ENCODE measurements at regions not wholly inside any gene's neighbourhood (a gene's known extent, or its start where the extent isn't known, plus 50 kb on each side); places are given as distances from the start of the nearest gene placed in this dataset.

DNA sequence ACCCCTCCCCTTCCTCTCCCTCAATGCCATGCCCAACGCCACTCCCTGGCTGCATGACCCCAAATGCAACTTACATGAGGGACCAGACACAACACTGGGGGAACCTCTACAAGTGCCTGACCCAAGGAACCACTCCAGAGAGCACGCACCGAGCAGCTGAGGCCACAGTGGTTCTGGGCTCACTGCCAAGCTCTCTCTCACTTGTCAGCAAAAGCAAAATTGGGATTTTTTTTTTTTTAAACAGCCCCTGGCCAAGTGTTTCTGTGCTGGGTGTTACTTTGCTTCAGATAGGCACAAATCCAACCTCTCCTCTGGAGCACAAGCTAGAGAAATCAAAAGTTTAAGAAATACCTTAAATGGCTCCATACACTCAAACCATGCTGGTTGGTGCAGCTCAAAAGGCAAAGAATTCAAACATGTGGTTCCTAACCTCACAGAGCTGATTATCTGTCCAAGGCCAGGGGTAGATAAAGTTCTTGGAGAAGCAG, 363.0 kb downstream of the SETD4 start:
- DNase-seq (ENCODE audit: extremely low read depth, low read depth): no peak
- TF ChIP-seq, protein P1, sequence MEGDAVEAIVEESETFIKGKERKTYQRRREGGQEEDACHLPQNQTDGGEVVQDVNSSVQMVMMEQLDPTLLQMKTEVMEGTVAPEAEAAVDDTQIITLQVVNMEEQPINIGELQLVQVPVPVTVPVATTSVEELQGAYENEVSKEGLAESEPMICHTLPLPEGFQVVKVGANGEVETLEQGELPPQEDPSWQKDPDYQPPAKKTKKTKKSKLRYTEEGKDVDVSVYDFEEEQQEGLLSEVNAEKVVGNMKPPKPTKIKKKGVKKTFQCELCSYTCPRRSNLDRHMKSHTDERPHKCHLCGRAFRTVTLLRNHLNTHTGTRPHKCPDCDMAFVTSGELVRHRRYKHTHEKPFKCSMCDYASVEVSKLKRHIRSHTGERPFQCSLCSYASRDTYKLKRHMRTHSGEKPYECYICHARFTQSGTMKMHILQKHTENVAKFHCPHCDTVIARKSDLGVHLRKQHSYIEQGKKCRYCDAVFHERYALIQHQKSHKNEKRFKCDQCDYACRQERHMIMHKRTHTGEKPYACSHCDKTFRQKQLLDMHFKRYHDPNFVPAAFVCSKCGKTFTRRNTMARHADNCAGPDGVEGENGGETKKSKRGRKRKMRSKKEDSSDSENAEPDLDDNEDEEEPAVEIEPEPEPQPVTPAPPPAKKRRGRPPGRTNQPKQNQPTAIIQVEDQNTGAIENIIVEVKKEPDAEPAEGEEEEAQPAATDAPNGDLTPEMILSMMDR (IDR thresholded peaks at IDR 0.05; ENCODE audit: low read depth, low read length): no peak

DNA sequence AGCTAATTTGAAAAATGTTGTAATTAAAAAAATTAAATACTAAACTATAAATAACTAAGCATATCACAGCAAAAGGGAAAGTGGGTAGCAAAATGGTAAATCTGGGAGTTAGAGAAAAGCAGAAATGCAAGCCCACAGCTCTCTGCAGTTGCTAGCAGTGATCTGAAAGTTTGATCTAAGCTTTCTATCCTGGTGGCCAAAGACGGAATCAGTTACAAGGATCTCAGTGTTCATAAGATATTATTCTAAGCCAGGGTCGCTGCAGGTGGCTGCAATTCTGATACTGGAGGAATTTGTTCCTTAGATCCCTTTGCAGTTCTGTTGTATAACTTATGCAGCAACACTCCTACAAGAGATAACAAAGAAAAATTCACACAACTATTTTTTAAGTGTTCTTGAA, 363.7 kb downstream of the SETD4 start:
- TF ChIP-seq, protein P1 (IDR thresholded peaks at IDR 0.05; ENCODE audit: low read depth, low read length): no peak
- no peak for DNase-seq (ENCODE audit: extremely low read depth, low read depth)

DNA sequence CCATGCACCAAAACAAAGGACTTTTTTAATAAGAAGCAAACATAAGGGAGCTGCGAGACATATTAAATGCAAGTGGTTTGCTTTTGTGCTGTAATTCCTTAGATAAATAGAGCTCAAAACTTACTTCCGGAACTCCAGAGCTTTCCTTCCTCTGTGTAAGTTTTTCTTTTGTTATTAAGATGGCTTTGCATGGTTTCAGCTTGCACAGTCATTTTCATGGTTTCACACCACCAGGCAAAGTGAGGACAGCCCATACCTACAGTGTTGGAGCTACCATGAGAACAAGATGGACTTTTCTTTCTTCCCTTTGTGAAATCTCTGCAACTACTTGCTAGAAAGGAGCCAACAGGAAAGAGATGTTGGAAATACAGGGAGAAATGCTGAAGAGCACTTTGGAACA, 368.0 kb downstream of the SETD4 start:
- DNase-seq (ENCODE audit: extremely low read depth, low read depth): no peak
- TF ChIP-seq, protein P1 (IDR thresholded peaks at IDR 0.05; ENCODE audit: low read depth, low read length): no peak

DNA sequence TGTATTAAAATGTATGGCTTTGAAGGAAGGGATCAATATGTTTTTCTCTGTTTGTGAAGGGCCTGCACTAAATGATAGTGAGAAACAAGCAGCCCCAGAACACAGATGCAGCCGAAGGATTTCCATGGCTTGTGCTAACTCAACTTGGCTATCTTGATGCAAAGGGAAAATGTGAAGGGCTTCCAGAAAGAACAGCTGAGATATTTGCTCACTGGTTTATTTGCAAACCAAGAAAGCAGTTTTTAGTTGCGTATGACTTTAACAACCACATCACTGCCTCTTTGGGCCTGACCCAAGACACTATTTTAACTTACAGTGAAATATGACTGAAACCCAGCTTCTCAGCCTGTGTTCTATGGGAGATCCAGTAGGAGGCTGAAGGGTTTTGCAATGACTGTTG, 369.9 kb downstream of the SETD4 start:
- TF ChIP-seq, protein P1 (IDR thresholded peaks at IDR 0.05; ENCODE audit: low read depth, low read length): no peak
- no peak for DNase-seq (ENCODE audit: extremely low read depth, low read depth)

DNA sequence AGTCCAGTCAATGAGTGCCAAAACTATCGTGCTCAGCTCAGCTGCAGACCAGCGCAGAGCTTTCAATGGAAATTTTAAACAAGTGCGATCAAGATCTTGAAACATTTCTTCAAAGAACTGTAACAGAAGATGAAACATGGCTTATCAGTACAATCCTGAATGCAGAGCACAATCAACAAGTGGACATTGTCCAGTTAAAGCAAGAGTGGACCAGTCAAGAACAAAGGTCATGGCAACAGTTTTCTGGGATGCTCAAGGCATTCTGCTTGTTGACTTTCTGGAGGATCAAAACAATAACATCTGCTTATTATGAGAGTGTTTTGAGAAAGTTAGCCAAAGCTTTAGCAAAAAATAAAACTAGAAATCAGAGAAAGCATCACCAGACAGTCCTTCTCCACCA, 374.2 kb downstream of the SETD4 start:
- no peak for DNase-seq (ENCODE audit: extremely low read depth, low read depth)

DNA sequence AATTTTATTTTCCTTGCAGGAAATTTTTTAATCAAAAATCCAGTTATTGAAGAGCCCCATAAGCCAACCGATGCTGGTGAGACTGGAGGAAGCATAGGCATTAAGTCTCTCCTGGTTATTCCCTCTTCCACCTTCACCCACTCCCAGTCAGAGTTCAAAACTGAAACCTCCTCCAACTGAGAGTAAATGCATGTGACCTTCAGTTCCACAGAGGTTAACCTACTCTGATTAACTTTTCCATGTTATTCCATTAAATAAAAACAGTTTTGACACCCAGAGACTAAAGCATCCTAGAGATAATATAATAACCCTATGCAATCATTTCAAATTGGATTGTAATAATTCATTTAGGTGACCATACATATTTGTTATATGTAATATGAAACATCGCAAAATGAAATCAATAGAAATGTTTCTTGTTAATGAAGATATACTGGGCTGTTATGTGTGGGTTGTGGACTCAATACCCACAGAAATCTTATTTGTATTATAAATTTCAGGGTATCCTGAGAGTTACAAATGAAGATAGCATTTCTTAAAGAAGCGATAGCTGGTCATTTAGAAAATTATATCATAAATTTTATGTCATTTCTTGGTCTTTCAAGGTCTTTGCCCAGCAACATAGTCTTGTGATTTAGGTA, 376.5 kb downstream of the SETD4 start:
- TF ChIP-seq, protein P1 (IDR thresholded peaks at IDR 0.05; ENCODE audit: low read depth, low read length): no peak
- DNase-seq (ENCODE audit: extremely low read depth, low read depth): no peak

More for the DNA sequence above, 374.2 kb downstream of the SETD4 start:
- TF ChIP-seq, protein P1 (IDR thresholded peaks at IDR 0.05; ENCODE audit: low read depth, low read length): no peak

DNA sequence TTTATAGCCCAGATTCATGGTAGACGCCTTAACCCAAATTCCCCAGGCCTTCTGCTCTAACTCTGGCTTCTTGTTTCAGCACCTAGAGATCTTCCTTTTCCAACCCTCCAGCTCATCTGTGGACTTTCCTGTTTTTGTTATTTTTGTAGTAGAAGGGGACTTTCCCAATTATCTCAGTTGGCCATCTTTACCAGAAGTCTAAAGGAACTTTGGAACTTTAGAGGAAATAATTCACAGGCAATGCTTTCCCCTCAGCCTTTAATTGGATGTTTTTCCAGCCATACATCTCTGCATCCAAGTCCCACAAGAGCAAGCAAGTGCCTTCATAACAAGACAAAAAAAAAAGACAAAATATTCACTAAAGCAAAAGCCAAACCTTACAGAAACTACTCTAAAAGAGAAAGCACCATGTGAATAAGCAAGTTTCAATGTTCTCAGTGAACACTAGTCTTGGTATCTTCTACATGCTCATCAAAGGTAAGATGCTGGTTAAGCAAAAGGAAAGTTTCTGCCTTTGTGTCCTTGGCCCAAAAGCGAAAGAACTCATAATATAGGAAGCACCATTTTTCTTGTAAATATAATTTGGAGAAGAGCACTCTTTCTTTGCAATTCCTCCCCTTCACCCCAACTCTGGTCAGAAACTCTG, 377.3 kb downstream of the SETD4 start:
- no peak for DNase-seq (ENCODE audit: extremely low read depth, low read depth)
- TF ChIP-seq, protein P1 (IDR thresholded peaks at IDR 0.05; ENCODE audit: low read depth, low read length): no peak

Data from AG09319 (cell line).